C4-2B (cell line): ENCODE measurements at regions not wholly inside any gene's neighbourhood (a gene's known extent, or its start where the extent isn't known, plus 50 kb on each side); places are given as distances from the start of the nearest gene placed in this dataset.

Source experiments
- ZFX ChIP-seq: fragments of 450-650 bp; IDR thresholded peaks from 2 replicates; pipeline ENCODE4 v1.6.1; 2017
- TF ChIP-seq, protein P1 (sequence below): fragments of 450-650 bp; conservative IDR thresholded peaks from 2 replicates; pipeline ENCODE4 v1.5.1; 2017; ENCODE audit warnings: mild to moderate bottlenecking

- TF ChIP-seq, protein P1, sequence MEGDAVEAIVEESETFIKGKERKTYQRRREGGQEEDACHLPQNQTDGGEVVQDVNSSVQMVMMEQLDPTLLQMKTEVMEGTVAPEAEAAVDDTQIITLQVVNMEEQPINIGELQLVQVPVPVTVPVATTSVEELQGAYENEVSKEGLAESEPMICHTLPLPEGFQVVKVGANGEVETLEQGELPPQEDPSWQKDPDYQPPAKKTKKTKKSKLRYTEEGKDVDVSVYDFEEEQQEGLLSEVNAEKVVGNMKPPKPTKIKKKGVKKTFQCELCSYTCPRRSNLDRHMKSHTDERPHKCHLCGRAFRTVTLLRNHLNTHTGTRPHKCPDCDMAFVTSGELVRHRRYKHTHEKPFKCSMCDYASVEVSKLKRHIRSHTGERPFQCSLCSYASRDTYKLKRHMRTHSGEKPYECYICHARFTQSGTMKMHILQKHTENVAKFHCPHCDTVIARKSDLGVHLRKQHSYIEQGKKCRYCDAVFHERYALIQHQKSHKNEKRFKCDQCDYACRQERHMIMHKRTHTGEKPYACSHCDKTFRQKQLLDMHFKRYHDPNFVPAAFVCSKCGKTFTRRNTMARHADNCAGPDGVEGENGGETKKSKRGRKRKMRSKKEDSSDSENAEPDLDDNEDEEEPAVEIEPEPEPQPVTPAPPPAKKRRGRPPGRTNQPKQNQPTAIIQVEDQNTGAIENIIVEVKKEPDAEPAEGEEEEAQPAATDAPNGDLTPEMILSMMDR: no peak
- TF ChIP-seq ZFX: no peak
Measured at GRCh38 chr9:107547303-107547702, 57.7 kb upstream of the KLF4 start.
